ENCODE measurements at regions not wholly inside any gene's neighbourhood (a gene's known extent, or its start where the extent isn't known, plus 50 kb on each side); places are given as distances from the start of the nearest gene placed in this dataset.

GRCh38 chr18:8936619-8937018 is 165.9 kb upstream of the NDUFV2 start:
- WGBS = 91% methylated on average over 3 of the region's 3 CpGs
- no peak for DNase-seq (ENCODE audit: low spot score)
- H3K27me3 ChIP-seq (ENCODE audit: control insufficient read depth in 4 of 4, insufficient read depth in 4 of 4, low read length in 3 of 4) = no peaks in the 10 kb centered on the region
- no peak overlapping the region for H3K9ac ChIP-seq (ENCODE audit: low read depth in 1 of 2, low read length in 2 of 2)
- H3K4me3 ChIP-seq (ENCODE audit: low read depth in 1 of 3, low read length in 3 of 3) = no peak overlapping the region
- no peaks in the 10 kb centered on the region for H3K4me1 ChIP-seq (ENCODE audit: control insufficient read depth in 4 of 4, insufficient read depth in 4 of 4, low read length in 3 of 4)
- H3K27ac ChIP-seq (ENCODE audit: low read depth in 1 of 2, low read length in 2 of 2) = no peak overlapping the region
- no peaks in the 10 kb centered on the region for H3K36me3 ChIP-seq (ENCODE audit: control insufficient read depth in 4 of 4, insufficient read depth in 3 of 4, low read depth in 1 of 4, low read length in 3 of 4)
- no peaks in the 10 kb centered on the region for H3K9me3 ChIP-seq (ENCODE audit: control insufficient read depth in 4 of 4, low read length in 3 of 4)
- TF ChIP-seq, protein P1, sequence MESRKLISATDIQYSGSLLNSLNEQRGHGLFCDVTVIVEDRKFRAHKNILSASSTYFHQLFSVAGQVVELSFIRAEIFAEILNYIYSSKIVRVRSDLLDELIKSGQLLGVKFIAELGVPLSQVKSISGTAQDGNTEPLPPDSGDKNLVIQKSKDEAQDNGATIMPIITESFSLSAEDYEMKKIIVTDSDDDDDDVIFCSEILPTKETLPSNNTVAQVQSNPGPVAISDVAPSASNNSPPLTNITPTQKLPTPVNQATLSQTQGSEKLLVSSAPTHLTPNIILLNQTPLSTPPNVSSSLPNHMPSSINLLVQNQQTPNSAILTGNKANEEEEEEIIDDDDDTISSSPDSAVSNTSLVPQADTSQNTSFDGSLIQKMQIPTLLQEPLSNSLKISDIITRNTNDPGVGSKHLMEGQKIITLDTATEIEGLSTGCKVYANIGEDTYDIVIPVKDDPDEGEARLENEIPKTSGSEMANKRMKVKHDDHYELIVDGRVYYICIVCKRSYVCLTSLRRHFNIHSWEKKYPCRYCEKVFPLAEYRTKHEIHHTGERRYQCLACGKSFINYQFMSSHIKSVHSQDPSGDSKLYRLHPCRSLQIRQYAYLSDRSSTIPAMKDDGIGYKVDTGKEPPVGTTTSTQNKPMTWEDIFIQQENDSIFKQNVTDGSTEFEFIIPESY (IDR thresholded peaks at IDR 0.05) = no peak
- no peak for TF ChIP-seq GABPA (IDR thresholded peaks at IDR 0.05 in 1 of 2, conservative IDR thresholded peaks at IDR 0.05 in 1 of 2)
- TF ChIP-seq CTCF (IDR thresholded peaks at IDR 0.05; ENCODE audit: low read depth, low read length, missing input control) = no peak
- no peak for TF ChIP-seq REST (IDR thresholded peaks at IDR 0.05)

GRCh38 chr18:8937160-8938094 is 165.1 kb upstream of the NDUFV2 start:
- Histone ChIP-seq H3K9me3 (ENCODE audit: control insufficient read depth in 4 of 4, low read length in 3 of 4) (no peaks in the 10 kb centered on the region), H3K4me1 (ENCODE audit: control insufficient read depth in 4 of 4, insufficient read depth in 4 of 4, low read length in 3 of 4) (no peaks in the 10 kb centered on the region), H3K27ac (ENCODE audit: low read depth in 1 of 2, low read length in 2 of 2) (no peak overlapping the region), H3K9ac (ENCODE audit: low read depth in 1 of 2, low read length in 2 of 2) (no peak overlapping the region), H3K4me3 (ENCODE audit: low read depth in 1 of 3, low read length in 3 of 3) (no peak overlapping the region), H3K36me3 (ENCODE audit: control insufficient read depth in 4 of 4, insufficient read depth in 3 of 4, low read depth in 1 of 4, low read length in 3 of 4) (no peaks in the 10 kb centered on the region), H3K27me3 (ENCODE audit: control insufficient read depth in 4 of 4, insufficient read depth in 4 of 4, low read length in 3 of 4) (no peaks in the 10 kb centered on the region)
- WGBS = 94% methylated on average over 9 of the region's 9 CpGs
- no peak for DNase-seq (ENCODE audit: low spot score)
- TF ChIP-seq HNF4G (IDR thresholded peaks at IDR 0.05) (no peak), RXRA (IDR thresholded peaks at IDR 0.05) (no peak), CTCF (IDR thresholded peaks at IDR 0.05; ENCODE audit: low read depth, low read length, missing input control) (no peak), SP1 (IDR thresholded peaks at IDR 0.05) (no peak), FOXA1 (IDR thresholded peaks at IDR 0.05) (no peak), FOXA2 (IDR thresholded peaks at IDR 0.05) (no peak), YY1 (IDR thresholded peaks at IDR 0.05) (no peak), REST (IDR thresholded peaks at IDR 0.05) (no peak)
- TF ChIP-seq, protein P2, sequence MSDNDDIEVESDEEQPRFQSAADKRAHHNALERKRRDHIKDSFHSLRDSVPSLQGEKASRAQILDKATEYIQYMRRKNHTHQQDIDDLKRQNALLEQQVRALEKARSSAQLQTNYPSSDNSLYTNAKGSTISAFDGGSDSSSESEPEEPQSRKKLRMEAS (IDR thresholded peaks at IDR 0.05) = no peak
- TF ChIP-seq, protein P1 (IDR thresholded peaks at IDR 0.05) = no peak
- TF ChIP-seq, protein P3, sequence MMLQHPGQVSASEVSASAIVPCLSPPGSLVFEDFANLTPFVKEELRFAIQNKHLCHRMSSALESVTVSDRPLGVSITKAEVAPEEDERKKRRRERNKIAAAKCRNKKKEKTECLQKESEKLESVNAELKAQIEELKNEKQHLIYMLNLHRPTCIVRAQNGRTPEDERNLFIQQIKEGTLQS (IDR thresholded peaks at IDR 0.05) = no peak
